ENCODE measurements at regions not wholly inside any gene's neighbourhood (a gene's known extent, or its start where the extent isn't known, plus 50 kb on each side); places are given as distances from the start of the nearest gene placed in this dataset.

- TF ChIP-seq, protein P1, sequence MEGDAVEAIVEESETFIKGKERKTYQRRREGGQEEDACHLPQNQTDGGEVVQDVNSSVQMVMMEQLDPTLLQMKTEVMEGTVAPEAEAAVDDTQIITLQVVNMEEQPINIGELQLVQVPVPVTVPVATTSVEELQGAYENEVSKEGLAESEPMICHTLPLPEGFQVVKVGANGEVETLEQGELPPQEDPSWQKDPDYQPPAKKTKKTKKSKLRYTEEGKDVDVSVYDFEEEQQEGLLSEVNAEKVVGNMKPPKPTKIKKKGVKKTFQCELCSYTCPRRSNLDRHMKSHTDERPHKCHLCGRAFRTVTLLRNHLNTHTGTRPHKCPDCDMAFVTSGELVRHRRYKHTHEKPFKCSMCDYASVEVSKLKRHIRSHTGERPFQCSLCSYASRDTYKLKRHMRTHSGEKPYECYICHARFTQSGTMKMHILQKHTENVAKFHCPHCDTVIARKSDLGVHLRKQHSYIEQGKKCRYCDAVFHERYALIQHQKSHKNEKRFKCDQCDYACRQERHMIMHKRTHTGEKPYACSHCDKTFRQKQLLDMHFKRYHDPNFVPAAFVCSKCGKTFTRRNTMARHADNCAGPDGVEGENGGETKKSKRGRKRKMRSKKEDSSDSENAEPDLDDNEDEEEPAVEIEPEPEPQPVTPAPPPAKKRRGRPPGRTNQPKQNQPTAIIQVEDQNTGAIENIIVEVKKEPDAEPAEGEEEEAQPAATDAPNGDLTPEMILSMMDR (conservative IDR thresholded peaks at IDR 0.05 in 1 of 2, IDR thresholded peaks at IDR 0.05 in 1 of 2; ENCODE audit: low read depth in 1 of 2, low read length in 2 of 2), result no peak
- no peak for TF ChIP-seq EZH2 (IDR thresholded peaks at IDR 0.05; ENCODE audit: low read length, missing control alignments)
Observed at GRCh38 chr5:56346044-56346710, 113.0 kb upstream of the ANKRD55 start.

Measured in fibroblast of lung (primary cell).